Stimulated activated CD8-positive, alpha-beta memory T cell treated with anti-CD3 and anti-CD28 coated beads, Interleukin-7, amount 100 ng/mL, for 48 hours (primary cell): ENCODE measurements at regions not wholly inside any gene's neighbourhood (a gene's known extent, or its start where the extent isn't known, plus 50 kb on each side); places are given as distances from the start of the nearest gene placed in this dataset.
"Not testable (repeated sequence)": the region's sequence is repeated elsewhere in the genome, so short reads cannot be mapped to it uniquely, and the experiment has no call there.

Source experiments
- DNase-seq, 2 donors: peaks; one replicate each; pipeline ENCODE4 v3.0.0-alpha.2; 2020; ENCODE audit warnings: low read depth in 1 of 2; ENCODE audit errors: extremely low read depth in 1 of 2

DNA sequence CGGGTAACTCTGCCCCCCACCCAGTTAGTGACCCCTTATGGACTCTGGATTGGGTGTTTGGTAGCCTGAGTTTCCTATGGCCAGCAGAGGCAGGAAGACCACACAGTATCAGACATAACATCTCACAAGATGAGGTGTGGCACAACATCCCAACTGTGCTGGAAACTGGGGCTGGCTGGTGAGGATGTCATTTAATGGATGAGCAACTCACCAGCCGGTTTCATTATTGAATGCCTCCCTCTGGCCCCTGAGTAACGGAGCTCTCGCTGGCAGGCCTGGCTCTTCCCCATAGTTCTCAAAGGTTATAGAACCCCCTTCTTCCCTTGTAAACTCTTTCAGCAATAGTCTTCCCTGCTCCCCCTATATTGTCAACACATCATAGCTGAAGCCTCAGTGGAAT is 195.0 kb downstream of the BCL11A start:
- no peak for DNase-seq

DNA sequence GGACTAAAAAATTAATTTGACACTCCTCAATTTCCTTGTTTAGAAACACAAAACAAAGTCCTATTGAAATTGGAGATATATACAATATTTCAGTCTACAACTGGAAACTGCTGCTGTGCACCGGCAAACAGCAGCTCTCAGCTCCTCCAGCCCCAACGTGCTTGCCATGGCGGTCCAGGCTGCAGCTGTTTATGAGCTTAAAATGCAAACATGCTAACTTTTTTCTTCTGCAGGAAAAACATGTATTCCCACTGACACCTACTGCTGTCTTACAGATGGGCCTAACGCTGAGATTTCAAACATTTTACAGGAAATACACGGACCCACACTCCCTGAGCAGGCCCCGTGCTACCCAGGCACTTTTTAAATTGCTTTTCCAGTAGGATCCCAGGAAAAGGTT is 195.5 kb downstream of the BCL11A start:
- no peak for DNase-seq

DNA sequence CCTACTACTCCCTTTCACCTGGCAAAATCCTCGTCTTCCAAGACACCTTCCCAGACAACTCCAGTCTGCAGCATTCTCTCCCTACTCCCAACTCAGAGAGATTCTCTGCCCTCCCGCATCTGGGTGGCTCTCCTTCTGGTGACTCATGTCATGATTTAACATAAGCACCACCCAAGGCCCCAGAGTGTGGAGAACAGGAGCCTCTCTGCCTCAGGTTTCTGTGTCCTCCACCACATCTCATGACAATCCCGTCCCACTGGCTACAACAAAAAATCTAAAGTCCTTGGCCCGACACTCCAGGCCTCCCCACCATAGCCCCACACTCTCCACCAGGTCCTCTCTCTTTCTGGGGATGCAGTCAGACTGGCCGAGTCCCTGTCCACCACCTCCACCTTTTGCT is 197.1 kb downstream of the BCL11A start:
- no peak for DNase-seq

DNA sequence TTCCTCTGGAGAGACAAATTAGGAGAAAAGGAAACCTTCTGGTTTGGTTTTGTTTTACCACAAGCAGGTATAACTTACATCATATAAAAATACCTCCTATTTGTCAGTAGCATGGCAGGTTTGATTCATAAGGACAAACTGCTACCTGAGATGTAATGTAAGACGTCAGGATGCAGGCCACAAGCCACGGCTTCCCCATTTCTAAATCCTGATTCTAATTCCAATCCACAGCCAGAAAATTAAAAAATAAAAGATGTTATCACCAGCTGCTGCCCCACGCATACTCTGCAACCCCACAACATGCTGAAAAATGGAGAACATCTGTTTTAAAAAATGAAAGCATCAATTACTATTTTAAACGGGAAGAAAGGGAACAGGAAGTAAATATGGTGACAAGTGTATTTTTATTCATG is 197.6 kb downstream of the BCL11A start:
- no peak for DNase-seq

DNA sequence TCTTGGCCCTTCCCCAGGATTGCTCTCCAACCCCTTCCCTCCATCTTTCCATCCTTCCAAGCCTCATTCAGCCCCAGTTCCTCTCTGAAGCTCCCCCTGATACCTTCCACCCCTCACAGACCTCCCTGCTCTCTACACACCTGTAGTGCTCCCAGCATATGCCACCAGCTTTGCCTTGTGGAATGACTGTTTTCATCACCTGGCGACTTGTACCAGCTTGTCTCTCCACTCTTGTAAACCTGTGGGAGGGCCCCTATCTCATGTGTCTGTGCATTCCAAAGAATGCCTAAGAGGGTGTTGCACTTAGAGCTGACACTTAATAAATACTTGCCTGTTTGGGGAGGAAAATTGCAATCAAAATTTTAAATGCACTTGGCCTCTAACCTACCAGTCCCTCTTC is 198.7 kb downstream of the BCL11A start:
- no peak for DNase-seq

DNA sequence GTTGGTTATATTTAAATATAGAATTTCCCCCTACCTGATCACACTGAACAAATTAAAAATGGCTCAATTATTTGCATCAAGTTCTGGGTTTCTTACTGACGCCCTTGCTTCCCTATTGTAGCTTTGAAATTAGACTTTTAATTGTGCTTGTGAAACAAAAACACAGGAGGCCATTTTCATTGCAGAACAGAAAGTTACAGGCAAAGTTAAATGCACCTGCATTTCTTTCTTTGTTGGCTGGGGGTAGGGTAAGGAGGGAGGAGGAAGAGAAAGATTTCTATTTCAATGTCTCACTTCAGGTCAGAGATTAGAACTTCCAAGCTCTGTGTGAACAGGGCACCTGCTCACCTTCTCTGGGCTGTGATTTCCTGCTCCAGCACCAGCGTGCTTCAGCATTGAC is 199.6 kb downstream of the BCL11A start:
- no peak for DNase-seq

DNA sequence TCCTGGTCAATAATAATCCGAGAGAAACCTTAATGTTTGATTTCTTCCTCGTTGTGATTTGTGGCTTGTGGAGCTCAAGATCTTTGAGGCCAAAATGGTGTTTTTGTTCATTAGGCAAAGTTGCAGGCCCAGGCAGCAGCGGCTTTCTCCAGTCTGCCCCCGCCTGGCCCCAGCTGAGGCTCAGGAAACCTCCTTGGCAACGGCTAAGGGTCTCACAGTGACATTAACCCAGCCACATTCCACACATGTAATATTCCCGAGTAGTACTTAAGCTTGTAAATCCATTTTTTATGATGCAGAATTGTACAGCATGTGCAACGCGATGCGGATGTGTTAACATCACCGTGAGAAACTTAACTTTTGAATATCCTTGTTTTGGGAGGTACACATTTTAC is 200.1 kb downstream of the BCL11A start:
- no peak for DNase-seq

DNA sequence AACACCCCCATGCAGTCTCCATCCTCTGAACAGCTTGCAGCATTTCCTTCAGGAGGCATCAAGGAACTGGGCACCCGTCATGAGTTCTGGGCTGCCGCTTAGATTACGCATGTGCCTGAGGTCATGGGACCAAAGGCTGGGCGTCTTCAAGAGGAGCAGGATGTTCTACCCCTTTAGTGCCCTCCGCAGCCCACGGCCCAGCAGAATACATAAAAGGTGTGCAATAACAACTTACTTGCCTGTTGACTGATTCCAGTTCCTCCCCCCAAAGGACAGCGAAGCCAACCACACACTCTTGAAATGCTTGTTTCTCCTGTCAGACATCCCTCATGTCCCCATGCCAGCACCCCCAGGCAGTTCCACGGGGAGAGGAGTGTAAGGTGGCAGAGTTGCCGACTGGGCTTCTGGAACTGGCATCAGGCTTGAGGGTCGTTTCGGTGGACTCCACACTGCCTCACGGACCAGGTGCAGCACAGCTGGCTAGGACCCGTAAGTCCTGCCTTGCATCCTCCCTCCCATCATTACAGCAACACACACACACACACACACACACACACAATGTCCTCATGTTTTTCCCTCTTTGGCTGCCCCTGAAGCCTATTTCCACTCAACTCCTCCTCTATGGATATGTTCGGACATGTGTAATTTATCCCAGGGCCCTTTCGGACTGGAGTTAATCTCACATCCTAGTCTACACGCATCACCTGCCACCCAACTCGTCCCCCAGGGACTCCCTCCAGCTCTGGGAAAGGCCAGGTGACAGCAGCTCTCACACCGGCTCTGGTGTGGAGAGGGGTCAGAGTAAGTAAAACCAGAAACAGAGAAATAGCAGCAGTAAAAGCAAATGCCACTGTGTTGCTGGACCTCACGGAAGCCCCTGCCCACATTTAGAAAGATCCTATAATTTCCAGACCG is 200.7 kb downstream of the BCL11A start:
- DNase-seq = no peak

DNA sequence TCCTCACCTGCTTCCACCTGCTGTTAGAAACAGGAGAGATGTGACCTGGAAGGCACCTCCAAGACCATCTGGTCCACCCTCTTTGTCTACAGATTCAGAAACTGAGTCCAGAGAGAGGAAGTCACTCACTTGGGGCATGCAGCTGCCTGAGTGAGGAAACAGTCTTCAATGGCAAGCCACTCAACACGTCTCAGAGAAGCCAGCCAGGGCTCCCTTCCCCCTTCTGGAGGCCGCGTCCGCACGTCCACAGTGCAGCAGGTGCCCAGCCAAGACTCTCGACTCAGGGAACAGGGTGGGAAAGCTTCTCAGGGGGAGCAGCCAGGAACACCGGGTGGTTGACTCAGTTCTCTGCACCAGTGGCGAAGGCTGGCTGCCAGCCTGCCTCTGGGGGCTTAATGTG is 201.7 kb downstream of the BCL11A start:
- DNase-seq = no peak

DNA sequence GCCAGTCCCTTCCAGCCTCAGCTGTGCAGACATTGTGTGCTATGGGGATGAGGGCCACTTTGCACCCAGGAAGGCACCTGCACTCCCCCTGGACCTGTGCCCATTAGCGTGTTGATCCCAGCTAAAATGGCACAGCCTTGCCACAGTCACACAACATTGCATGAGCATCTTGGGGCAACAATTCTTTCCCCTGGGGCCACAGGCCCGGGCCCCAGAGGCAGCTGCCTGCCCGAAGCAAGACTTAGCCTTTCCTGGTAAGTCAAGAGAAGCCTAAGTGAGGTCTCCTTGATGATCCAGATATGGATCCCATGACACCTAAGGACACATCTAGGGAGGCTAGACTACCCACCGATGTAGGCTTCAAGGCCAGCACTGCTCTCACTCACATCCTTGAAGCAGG is 202.1 kb downstream of the BCL11A start:
- no peak for DNase-seq

DNA sequence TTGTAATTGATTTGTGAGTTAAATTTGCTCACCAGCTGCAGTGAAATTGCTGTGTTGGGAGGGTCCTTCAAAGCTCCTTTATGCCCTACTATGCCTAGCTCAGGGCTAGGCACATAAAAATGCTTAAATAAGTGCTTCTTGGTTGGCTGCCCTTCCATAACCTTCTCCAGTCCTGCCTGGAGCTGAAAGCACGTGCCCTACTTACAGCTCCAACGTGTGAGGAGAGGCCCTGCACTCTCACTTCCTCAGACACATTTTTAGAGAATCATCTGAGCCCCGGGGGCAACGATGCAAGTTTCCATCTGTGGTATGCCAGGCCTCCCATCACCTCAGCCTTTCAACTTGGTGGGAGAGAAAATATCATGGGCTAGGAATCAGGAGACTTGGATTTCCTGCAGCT is 202.7 kb downstream of the BCL11A start:
- DNase-seq = no peak

DNA sequence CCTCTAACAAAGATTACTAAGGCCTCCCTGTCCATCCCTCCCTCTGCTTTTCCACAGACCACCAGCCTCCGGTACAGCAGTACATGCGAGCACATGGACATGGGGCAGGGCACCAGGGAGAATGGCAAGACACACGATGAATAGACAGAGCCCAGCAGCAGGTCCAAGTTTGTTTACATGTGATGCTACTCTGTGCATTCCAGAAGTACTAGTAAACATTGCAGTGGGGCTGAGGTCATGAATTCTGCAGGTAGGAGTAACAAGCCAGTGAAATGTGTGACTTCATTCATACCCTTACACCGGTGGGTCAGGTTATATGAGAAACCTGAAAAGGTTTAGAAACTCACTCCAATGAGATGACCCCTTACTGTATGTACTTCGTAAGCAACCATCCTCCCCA is 205.7 kb downstream of the BCL11A start:
- DNase-seq = no peak

DNA sequence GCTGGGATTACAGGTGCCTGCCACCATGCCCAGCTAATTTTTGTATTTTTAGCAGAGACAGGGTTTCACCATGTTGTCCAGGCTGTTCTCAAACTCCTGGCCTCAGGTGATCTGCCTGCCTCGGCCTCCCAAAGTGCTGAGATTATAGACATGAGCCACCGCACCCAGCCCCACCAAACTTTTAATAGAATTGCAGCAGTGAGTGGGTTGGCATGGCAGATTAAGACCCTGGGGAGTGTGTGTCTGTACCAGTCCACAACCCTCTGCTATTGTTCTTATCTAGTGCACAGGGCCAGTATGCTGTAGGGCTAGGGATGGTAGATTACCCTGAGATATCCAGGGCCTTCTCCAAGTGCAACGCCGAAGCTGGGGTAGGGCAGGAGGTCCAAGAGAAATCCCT is 211.0 kb downstream of the BCL11A start:
- not testable (repeated sequence) for DNase-seq

DNA sequence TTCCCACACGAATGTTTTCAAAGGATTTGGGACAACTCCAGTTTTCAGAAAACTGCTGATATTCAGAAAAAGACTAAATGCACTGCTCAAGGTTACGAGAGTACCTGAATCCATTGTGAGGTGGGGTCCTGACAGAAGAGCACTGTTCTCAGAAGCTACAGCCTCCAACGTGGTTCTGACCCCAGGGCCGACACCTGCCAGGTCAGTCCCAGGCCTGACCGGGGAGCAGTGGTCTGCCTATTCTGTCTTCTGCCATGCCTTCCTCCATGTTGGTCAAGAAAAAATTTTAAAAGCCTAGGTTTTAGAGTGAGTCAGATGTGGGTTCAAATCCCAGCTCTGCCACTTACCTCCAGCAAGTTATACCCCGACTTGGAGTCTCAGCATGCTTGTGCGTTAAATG is 212.3 kb downstream of the BCL11A start:
- no peak for DNase-seq

DNA sequence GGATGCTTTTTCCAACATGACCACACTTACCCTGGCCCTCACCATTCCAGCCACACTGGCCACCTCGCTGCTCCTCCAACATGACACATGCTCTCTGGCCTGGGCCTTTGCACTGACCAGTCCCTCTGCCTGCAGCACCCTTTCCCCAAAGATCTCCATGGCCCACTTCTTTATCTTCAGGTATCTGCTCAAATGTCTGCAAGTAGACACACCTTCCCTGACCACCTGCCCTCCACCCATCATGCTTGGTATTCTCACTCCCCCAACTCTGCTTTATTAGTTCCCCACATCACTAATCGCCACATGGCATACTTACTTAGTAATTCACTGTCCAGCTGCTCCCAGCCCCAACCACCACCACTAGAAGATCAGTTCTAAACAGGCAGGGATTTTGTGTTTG is 214.2 kb downstream of the BCL11A start:
- no peak for DNase-seq

DNA sequence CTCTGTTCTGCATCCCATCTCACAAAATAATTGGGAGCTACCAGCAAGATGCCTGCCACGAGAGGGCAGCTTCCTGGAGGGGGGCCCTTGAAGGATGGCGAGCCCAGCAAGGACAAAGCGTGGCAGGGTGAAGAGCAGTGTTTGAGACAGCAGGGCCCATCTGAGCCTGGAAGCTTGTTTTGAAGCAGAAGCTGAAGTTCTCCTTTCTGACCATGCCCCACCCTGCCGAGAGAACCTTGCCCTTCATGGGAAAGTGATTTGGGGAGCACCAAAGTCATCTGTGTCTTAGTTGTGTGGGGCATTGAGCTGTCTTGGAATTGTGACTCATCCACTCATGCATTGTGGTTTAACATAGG is 216.3 kb downstream of the BCL11A start:
- no peak for DNase-seq

DNA sequence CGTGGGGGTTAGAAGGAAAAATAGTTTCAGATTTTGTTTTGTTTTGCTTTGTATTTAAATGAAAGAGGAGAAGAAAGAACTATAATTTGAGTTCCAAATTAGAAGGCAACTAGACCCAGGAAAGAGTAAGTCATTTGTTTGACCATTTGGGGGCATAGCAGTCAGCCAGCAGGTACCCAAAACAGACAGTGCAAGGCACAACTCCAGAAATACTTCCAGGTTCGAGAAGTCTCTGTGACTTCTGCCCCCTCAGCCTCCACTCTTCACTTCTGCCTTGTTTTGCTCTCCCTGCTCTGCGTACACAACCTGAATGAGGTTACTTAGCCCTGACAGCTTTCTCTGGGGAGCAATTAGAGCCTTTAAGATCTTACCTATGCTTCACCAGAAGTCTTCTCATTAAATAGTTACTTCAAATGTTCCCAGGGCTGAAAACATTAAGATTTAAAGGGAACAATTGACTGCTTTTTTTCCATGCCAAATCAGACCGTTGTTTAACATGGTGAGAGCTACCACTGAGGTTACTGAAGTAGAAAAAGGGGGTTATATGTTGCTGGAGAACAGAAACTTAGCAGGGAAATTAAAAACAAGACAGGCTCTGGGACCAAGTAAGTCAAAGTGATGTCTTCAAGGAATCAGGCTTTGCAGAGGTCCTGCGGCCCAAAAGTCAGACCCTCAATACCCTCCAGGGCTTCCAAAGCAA is 216.9 kb downstream of the BCL11A start:
- DNase-seq = no peak

DNA sequence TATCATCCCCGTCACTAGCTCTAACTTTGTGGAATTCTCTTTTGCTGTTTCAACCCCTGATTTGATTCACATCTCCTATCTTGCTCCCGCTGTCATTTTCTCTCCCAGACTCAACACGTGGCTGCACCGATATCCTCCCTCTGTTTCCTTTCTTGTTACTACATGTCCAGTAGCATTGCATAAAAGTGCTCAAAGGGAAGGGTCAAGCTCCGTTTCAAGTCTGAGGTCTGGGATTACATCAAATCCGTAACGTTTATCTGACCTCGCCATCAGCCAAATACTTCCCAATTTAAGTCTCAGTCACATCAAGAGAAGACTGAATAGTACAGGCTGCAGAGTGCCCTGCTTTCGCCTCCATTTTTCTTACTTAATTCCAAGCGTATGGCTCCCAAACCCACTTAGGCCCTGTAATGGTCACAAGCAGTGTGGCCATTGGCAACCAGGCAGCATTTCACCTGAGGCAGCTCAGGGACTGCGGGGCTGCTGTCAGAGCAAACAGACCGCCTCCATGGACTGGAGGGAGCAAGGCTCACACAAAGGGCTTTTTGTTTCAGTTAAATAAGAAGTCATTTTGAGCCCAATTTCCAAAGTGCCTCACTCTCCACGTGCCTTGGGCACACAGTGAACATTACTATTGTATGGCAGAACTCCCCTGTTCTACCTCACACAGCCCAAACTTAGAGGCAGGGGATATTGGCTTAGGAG is 217.8 kb downstream of the BCL11A start:
- no peak for DNase-seq

DNA sequence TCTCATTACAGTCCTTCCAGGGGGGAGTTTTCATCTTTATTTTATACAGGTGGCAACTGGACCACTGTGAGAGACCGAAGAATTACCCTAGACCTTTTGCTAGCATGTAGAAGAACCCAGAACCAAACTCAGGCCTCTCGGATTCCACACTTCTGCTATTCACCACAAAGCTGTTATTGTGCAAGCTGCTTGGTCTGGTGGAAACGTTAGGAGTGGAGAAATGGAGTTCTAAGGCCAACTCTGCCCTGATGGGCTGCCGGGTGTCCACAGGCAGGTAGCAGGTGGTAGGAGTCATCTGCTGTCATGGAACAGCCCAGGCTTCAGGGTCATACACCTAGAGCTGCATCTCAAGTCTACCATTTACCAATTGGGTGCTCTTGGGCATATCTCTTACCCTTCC is 218.8 kb downstream of the BCL11A start:
- no peak for DNase-seq

DNA sequence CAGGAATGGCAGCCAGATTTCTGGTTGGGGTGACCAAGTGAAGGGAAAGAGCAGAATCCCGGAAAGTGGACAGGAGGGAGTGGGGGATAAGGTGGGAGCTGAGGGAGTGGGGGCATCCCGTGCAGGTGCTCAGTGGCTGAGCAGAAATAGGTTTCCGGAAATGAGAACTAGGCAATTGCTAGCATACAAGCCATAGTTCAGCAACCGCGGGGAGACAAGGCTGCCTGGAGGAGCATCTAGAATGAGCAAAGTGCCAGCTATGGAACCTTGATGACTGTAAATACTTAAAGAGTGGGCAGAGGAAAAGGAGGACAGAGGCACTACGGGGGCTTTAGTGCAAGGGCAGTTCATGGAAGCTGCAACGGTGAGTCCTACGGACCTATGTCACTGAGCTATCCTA is 220.2 kb downstream of the BCL11A start:
- no peak for DNase-seq

DNA sequence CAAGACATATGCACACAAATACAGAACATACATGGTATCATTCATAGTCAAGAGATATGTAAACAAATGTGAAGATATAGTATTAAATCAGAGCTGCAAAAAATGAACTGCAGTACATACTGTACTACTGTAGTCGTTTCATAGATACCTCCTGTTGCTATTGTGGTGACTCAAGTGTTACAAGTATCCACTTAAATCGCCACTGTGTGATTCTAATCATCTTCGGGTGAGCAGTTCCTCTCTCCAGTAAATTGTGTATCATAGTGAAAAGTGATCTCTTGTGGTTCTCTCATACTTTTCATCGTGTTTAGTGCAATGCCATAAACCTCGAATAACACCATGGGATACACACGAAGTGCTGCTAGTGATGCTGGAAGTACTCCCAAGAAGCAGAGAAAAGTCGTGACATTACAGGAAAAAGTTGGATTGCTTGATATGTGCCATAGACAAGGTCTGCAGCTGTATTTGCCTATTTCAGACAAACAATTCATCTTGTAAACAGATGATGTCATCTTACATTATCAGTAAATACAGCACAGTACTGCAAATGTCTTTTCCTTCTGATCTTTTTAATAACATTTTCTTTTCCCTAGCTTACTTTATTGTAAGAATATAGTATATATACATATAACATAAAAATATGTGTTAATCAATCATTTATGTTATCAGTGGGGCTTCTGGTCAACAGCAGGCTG is 222.2 kb downstream of the BCL11A start:
- no peak for DNase-seq
